NT2/D1 (cell line): ENCODE measurements at regions not wholly inside any gene's neighbourhood (a gene's known extent, or its start where the extent isn't known, plus 50 kb on each side); places are given as distances from the start of the nearest gene placed in this dataset.
"Not testable (repeated sequence)": the region's sequence is repeated elsewhere in the genome, so short reads cannot be mapped to it uniquely, and the experiment has no call there.

Source experiments
- DNase-seq: peaks from one replicate; pipeline ENCODE4 v3.0.0-alpha.2; 2011; ENCODE audit warnings: low read depth, low spot score
- H3K27me3 ChIP-seq: 2 replicates; pipeline ENCODE4 v1.6.0; 2011; ENCODE audit warnings: mild to moderate bottlenecking; ENCODE audit not compliant: insufficient read length, insufficient read depth
- H3K36me3 ChIP-seq: 2 replicates; pipeline ENCODE4 v1.6.1; 2011; ENCODE audit warnings: mild to moderate bottlenecking, low read length, mixed read lengths; ENCODE audit not compliant: insufficient read depth, insufficient read length
- H3K4me1 ChIP-seq: 2 replicates; pipeline ENCODE4 v1.5.1; 2011; ENCODE audit not compliant: insufficient read depth, insufficient read length
- H3K4me3 ChIP-seq: 2 replicates; pipeline ENCODE4 v1.5.1; 2011; ENCODE audit warnings: low read depth; ENCODE audit not compliant: insufficient read length
- H3K9ac ChIP-seq: 2 replicates; pipeline ENCODE4 v1.6.0; 2011; ENCODE audit warnings: low read depth; ENCODE audit not compliant: insufficient read length
- H3K9me3 ChIP-seq: 2 replicates; pipeline ENCODE4 v1.5.1; 2011; ENCODE audit warnings: mild to moderate bottlenecking, low read length; ENCODE audit not compliant: insufficient read depth
- SUZ12 ChIP-seq: IDR thresholded peaks from 2 replicates; pipeline ENCODE4 v1.6.1; 2011; ENCODE audit not compliant: insufficient read length, insufficient read depth; ENCODE audit errors: extremely low read depth
- YY1 ChIP-seq: IDR thresholded peaks from 2 replicates; pipeline ENCODE4 v1.6.1; 2011; ENCODE audit not compliant: insufficient read length, insufficient read depth
- ZNF274 ChIP-seq: IDR thresholded peaks from 2 replicates; pipeline ENCODE4 v1.6.1; 2011; ENCODE audit warnings: mild to moderate bottlenecking, low read depth, low read length

DNA sequence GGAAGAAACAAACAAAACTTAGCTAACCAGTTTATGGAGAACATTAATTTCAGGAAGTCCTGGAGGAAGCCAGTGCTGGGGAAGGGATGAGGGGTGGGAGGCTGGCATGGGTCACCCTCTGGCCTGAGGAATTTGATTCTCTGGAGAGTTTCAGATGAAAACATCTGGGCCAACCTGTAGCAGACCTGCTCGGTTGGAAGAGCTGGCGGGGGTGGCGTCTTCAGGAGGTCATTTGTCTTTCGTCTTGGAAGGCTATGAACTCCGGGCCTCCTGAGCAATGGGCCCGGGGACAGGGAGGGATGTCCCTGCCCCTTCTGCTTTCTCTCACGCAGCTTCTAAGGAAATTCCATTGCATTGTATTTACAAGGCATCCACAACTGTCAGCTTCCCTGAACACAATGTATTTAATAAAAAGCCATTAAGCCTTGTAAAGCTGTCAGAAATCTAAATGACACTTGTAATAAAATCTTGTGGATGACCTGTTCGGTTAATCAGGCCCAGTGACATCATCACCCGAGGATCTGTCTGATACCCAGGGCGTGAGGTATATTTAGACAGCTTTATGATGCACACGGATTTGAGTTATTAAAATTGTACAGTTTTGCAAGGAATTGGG is 250.5 kb downstream of the RAB11FIP2 start:
- H3K9me3 ChIP-seq: no peaks in the 10 kb centered on the region
- H3K36me3 ChIP-seq: no peaks in the 10 kb centered on the region
- H3K4me1 ChIP-seq: no peaks in the 10 kb centered on the region
- TF ChIP-seq SUZ12 (no peak), YY1 (no peak), ZNF274 (no peak)
- H3K27me3 ChIP-seq: no peaks in the 10 kb centered on the region
- H3K4me3 ChIP-seq: no peak overlapping the region
- H3K9ac ChIP-seq: no peak overlapping the region
- no peak for DNase-seq

DNA sequence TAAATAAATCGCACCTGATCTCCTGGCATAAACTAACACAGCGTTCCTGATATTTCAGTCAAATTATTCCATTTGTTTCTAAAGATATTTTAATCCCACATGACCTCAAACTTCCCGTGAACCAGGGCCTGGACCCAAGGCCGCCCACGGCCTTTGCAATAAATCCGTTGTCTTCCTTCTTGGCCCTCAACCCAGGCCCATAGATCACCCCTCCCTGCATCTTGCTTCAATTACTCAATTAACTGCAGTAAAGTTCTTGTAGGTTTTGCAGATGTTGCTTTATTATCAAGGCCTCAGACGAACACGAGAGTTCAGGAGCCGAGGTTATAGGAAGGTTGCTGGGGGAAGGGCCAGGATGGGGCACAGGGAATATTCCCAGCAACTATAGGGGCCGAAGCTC is 249.4 kb downstream of the RAB11FIP2 start:
- no peak overlapping the region for H3K9ac ChIP-seq
- H3K4me3 ChIP-seq: no peak overlapping the region
- H3K27me3 ChIP-seq: no peaks in the 10 kb centered on the region
- H3K36me3 ChIP-seq: no peaks in the 10 kb centered on the region
- H3K4me1 ChIP-seq: no peaks in the 10 kb centered on the region
- no peak for DNase-seq
- H3K9me3 ChIP-seq: no peaks in the 10 kb centered on the region
- TF ChIP-seq SUZ12 (no peak), YY1 (no peak), ZNF274 (no peak)

DNA sequence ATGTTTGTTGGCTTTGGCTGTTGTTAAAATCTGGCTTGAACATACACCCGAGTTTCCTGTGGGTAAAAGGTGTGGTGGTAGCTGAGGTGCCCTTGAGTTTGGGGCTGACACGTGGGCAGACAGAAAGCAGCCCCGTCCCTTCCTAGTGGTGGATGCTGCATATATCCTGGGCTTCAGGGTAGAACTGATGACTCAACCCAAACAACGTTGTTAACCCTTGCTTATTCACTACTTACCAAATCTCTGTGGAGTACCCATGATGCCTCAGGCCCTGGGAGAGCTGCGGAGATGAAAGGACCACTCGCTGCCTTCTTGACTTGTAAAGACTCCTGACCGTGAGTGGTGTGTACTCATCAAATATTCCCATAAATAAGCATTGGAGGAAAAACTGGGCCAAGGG is 245.1 kb downstream of the RAB11FIP2 start:
- Histone ChIP-seq H3K4me1 (no peaks in the 10 kb centered on the region), H3K4me3 (no peak overlapping the region), H3K36me3 (no peaks in the 10 kb centered on the region), H3K9me3 (no peaks in the 10 kb centered on the region), H3K27me3 (no peaks in the 10 kb centered on the region), H3K9ac (no peak overlapping the region)
- TF ChIP-seq YY1: no peak
- TF ChIP-seq ZNF274: no peak
- TF ChIP-seq SUZ12: no peak
- DNase-seq: no peak

DNA sequence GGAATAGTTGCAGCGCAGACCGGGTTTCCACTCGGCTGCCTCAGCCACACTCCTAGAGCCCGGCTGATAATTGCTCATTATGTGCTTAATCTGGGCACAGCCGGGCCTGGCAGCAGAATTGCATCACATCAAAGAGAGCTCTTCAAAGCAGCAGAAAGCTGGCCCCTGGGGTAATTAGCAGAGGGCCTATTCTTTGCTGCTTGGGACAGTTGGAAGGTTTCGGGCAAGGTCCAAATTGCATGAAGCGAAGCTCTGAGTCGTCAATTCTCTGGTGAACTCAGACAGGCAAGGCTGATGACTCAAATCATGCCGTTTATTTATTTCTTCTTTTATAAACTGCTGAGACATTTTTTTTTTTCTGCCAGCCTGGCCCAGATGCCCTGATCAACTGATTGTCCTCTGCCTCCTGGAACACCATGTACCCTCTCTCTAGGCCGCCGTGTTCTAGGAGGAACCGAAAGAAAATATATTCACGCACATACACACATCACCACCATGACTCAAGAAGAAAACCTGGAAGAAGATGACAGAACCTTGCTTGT is 242.2 kb downstream of the RAB11FIP2 start:
- no peak for DNase-seq
- no peaks in the 10 kb centered on the region for H3K4me1 ChIP-seq
- no peak overlapping the region for H3K4me3 ChIP-seq
- TF ChIP-seq YY1 (no peak), ZNF274 (no peak), SUZ12 (no peak)
- no peaks in the 10 kb centered on the region for H3K27me3 ChIP-seq
- no peaks in the 10 kb centered on the region for H3K9me3 ChIP-seq
- H3K9ac ChIP-seq: no peak overlapping the region
- H3K36me3 ChIP-seq: no peaks in the 10 kb centered on the region

DNA sequence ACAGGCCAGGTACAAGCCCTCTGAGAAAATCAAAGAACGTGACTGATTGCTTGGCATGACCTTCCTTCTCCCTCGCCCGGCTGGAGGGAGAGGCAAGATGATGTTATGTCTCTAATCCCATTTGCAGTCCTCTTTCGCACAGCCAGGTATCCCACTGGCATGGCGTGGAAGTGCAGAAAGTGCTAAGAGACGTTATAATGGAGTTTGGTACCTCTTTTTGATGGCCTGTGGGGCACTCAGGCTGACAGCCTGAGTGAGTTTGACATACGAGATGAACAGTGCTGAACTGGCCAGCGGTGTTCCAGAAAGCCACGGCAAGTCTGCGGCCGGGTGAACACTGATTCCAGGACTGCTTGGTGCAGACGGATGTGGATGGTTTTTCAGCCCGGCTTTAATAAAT is 241.6 kb downstream of the RAB11FIP2 start:
- Histone ChIP-seq H3K4me3 (no peak overlapping the region), H3K9ac (no peak overlapping the region), H3K27me3 (no peaks in the 10 kb centered on the region), H3K36me3 (no peaks in the 10 kb centered on the region), H3K9me3 (no peaks in the 10 kb centered on the region), H3K4me1 (no peaks in the 10 kb centered on the region)
- no peak for TF ChIP-seq SUZ12
- no peak for TF ChIP-seq ZNF274
- DNase-seq: no peak

DNA sequence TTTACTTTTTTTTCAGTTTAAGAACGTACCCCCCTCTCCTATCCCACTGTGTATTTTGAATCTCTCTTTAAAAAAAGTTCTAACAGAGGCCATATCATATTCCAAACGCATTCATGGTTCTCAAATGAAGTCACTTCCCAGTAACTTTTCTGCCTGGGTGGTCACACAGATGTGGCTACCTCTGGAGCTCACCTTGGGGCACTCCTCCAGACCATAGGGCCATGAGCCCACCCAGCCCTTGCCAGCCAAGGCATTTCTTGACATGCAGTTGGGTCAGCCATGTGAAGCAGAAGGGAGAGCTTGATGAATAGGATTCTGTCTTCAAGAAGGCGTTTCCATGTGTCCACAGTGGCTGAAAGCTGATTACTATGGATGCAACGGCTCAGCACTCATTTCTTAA is 239.3 kb downstream of the RAB11FIP2 start:
- TF ChIP-seq ZNF274: no peak
- no peak for TF ChIP-seq SUZ12
- no peak for TF ChIP-seq YY1
- Histone ChIP-seq H3K4me1 (no peaks in the 10 kb centered on the region), H3K27me3 (no peaks in the 10 kb centered on the region), H3K9ac (no peak overlapping the region), H3K36me3 (no peaks in the 10 kb centered on the region), H3K4me3 (no peak overlapping the region), H3K9me3 (peaks cover 5% of the 10 kb centered on the region; the same call in 1 of the 2 replicates)
- DNase-seq: no peak

DNA sequence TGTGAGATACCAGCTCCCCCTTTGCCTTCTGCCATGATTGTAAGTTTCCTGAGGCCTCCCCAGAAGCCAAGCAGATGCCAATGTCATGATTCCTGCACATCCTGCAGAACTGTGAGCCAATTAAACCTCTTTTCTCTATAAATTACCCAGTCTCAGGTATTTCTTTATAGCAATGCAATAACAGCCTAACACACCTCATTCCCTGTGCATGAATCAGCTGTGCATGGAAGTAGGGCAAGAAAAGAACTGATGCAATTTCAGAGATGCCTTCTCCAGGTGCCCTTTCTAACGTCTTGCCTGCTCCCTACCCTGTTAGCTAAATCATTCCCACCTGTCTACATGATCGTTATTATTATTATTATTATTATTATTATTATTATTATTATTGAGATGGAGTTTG is 230.9 kb downstream of the RAB11FIP2 start:
- H3K4me1 ChIP-seq, H3K4me3 ChIP-seq, H3K9me3 ChIP-seq, DNase-seq, H3K9ac ChIP-seq, H3K36me3 ChIP-seq, H3K27me3 ChIP-seq: not testable (repeated sequence)
